ENCODE measurements at regions not wholly inside any gene's neighbourhood (a gene's known extent, or its start where the extent isn't known, plus 50 kb on each side); places are given as distances from the start of the nearest gene placed in this dataset.
A peak's percentile ranks its signal among the peaks of the same experiment; 100 is the strongest.

- DNase-seq (ENCODE audit: low read depth in 2 of 2) = no peak
Measured at GRCh38 chr12:82040987-82041743, 282.0 kb upstream of the PPFIA2 start.

- DNase-seq (ENCODE audit: low read depth in 2 of 2) = no peak
Measured at GRCh38 chr12:82034769-82035168, 275.6 kb upstream of the PPFIA2 start.

- no peak for DNase-seq (ENCODE audit: low read depth in 2 of 2)
Measured at GRCh38 chr12:82029936-82030335, 270.8 kb upstream of the PPFIA2 start.

- DNase-seq (ENCODE audit: low read depth in 2 of 2) = no peak
Measured at GRCh38 chr12:82028772-82029171, 269.6 kb upstream of the PPFIA2 start.

- no peak for DNase-seq (ENCODE audit: low read depth in 2 of 2)
Measured at GRCh38 chr12:82027612-82028011, 268.5 kb upstream of the PPFIA2 start.

- no peak for DNase-seq (ENCODE audit: low read depth in 2 of 2)
Measured at GRCh38 chr12:82025462-82025861, 266.3 kb upstream of the PPFIA2 start.

- DNase-seq (ENCODE audit: low read depth in 2 of 2) = no peak
Measured at GRCh38 chr12:82019533-82019932, 260.4 kb upstream of the PPFIA2 start.

- DNase-seq (ENCODE audit: low read depth in 2 of 2) = no peak
Measured at GRCh38 chr12:82015623-82016347, 256.6 kb upstream of the PPFIA2 start.

GRCh38 chr12:82012176-82012575 is 253.0 kb upstream of the PPFIA2 start:
- no peak for DNase-seq (ENCODE audit: low read depth in 2 of 2)

GRCh38 chr12:82009524-82009923 is 250.4 kb upstream of the PPFIA2 start:
- no peak for DNase-seq (ENCODE audit: low read depth in 2 of 2)

GRCh38 chr12:82008251-82008650 is 249.1 kb upstream of the PPFIA2 start:
- no peak for DNase-seq (ENCODE audit: low read depth in 2 of 2)

- DNase-seq (ENCODE audit: low read depth in 2 of 2) = no peak
Measured at GRCh38 chr12:81998761-81999378, 239.7 kb upstream of the PPFIA2 start.

- peak; percentile 0 to 4 for DNase-seq (ENCODE audit: low read depth in 2 of 2)
Measured at GRCh38 chr12:81992461-81992860, 233.3 kb upstream of the PPFIA2 start.

GRCh38 chr12:81991868-81992267 is 232.7 kb upstream of the PPFIA2 start:
- no peak for DNase-seq (ENCODE audit: low read depth in 2 of 2)

- DNase-seq (ENCODE audit: low read depth in 2 of 2) = no peak
Measured at GRCh38 chr12:81988362-81988761, 229.2 kb upstream of the PPFIA2 start.

- DNase-seq (ENCODE audit: low read depth in 2 of 2) = no peak
Measured at GRCh38 chr12:81987371-81987770, 228.2 kb upstream of the PPFIA2 start.

- no peak for DNase-seq (ENCODE audit: low read depth in 2 of 2)
Measured at GRCh38 chr12:81976661-81977060, 217.5 kb upstream of the PPFIA2 start.

- DNase-seq (ENCODE audit: low read depth in 2 of 2) = no peak
Measured at GRCh38 chr12:81974762-81975161, 215.6 kb upstream of the PPFIA2 start.

GRCh38 chr12:81968421-81968820 is 209.3 kb upstream of the PPFIA2 start:
- DNase-seq (ENCODE audit: low read depth in 2 of 2) = no peak

- DNase-seq (ENCODE audit: low read depth in 2 of 2) = no peak
Measured at GRCh38 chr12:81963636-81964035, 204.5 kb upstream of the PPFIA2 start.

GRCh38 chr12:81963026-81963425 is 203.9 kb upstream of the PPFIA2 start:
- DNase-seq (ENCODE audit: low read depth in 2 of 2) = no peak

- DNase-seq (ENCODE audit: low read depth in 2 of 2) = no peak
Measured at GRCh38 chr12:81962126-81962856, 203.1 kb upstream of the PPFIA2 start.

Measured in stimulated activated CD8-positive, alpha-beta memory T cell treated with anti-CD3 and anti-CD28 coated beads, Interleukin-7, amount 100 ng/mL, for 4 hours (primary cell).